Activated CD4-positive, alpha-beta T cell treated with anti-CD3 and anti-CD28 coated beads, Interleukin-2, amount 50 U/mL, for 48 hours (primary cell): ENCODE measurements at regions not wholly inside any gene's neighbourhood (a gene's known extent, or its start where the extent isn't known, plus 50 kb on each side); places are given as distances from the start of the nearest gene placed in this dataset.
"Not testable (repeated sequence)": the region's sequence is repeated elsewhere in the genome, so short reads cannot be mapped to it uniquely, and the experiment has no call there.

ENCODE experiments used
- DNase-seq, 2 experiments: peaks; one replicate each; pipeline ENCODE4 v3.0.0-alpha.2; 2020

DNA sequence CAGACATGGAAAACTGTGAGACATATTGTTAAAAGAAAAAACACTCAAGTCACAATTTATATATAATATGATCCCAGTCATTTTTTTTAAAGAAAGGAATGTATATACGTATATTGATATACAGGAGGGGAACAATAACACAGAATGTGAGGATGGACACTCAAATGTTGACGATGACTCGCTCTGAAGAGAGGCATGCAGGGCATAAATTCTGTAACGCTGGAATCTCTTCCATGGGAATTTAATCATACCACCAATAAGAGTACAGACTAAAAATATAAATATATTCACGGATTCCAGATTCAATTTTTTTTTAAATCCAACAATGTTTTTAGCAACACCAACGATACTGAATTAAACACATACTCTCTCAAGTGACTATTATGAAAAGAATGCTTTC lies 106.9 kb upstream of the CCDC28A start:
- no peak for DNase-seq

DNA sequence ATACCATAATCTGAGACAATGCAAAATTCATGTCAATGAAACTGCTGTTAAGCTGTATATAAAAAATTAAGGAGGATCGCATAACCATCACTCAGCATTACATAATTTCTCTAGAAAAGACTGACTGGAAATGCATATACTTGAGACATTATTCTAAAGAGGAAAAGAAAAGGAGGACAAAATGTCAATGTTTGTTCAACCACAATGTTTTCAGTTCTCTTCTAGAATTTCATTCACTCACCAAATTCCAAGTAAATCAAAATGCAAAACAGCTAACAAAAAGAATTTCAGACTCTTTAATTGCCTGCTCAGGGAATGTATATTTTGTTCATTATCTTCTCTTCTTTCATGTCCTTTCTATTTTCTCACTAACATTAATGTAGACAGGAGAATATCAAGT lies 106.2 kb upstream of the CCDC28A start:
- no peak for DNase-seq

DNA sequence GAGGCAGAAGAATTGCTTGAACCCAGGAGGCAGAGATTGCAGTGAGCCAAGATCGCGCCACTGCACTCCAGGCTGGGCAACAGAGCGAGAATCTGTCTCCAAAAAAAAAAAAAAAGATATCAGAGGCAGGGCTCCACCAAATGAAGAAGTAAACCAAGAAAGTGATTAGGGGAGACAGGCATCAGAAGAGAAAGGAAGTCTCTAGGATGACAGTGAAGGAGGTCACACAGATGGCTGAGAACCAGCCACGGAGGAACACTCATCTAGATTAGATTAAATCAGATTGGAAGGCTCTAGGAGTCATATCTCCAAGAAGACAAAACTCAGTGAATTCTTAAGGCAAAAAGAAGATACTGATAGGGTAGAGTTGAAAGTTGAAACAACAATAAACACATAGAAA lies 102.2 kb upstream of the CCDC28A start:
- no peak for DNase-seq

DNA sequence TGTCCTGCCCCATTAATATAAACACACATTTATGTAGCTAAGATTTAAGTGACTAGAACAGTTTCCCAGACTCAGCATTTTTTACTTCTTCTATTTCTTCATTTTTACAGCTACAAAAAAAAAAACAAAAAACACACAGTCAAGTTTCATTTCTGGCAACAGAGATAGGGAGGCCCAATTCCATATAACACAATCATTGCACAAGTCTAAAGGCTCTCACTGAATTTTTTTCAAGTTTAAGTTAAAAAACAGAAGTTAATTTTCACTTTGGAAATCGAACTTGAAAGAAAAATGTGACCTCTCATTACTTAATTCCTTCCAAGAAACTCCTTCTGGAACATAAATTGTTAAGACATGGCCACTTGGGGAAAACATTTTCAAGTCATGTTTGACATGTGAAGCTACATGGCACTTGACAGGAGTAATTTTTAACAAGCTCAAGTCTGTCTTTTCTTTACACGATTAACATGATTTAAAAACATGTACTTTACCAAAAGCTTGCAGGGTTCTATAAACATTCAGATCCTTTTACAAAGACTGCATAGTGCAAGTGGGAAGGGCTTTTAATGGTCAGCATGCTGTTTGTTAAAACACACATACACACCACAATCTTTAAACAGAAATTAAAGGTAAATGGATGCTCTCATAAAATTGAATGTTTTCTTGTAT lies 100.1 kb upstream of the CCDC28A start:
- DNase-seq, result no peak

DNA sequence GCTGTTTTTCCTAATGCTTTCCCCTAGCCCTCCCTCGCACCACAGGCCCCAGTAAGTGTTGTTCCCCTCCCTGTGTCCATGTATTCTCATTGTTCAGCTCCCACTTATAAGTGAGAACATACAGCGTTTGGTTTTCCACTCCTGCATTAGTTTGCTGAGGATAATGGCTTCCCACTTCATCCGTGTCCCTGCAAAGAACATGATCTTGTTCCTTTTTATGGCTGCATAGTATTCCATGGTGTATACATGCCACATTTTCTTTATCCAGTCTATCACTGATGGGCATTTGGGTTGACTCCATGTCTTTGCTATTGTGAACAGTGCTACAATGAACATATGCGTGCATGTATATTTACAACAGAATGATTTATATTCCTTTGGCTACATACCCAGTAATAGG lies 99.1 kb upstream of the CCDC28A start:
- DNase-seq, result not testable (repeated sequence)

- DNase-seq, result no peak
Measured at GRCh38 chr6:138677538-138677937, 96.0 kb upstream of the CCDC28A start.

DNA sequence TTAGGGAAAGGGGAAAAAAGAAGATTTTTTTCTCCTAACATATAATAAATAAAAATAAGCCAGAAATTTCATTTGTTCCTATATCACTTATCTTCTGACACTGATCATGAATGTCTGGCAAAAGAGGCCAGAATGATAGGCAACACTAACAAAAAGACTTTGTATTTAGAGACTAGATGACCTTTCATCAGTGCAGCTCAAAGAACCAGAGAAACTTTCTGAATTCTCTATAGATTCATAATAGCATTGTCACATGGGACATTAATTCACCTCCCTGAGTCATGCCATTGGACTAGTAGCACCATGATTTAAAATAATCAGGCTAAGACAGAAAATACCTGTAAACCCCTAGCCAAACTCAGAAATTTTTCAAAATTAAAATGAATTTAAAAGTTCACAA lies 95.4 kb upstream of the CCDC28A start:
- DNase-seq, result no peak

GRCh38 chr6:138680085-138680484 lies 93.5 kb upstream of the CCDC28A start:
- DNase-seq, result no peak

GRCh38 chr6:138681627-138682026 lies 91.9 kb upstream of the CCDC28A start:
- no peak for DNase-seq

- DNase-seq, result no peak
Measured at GRCh38 chr6:138682704-138683527, 90.7 kb upstream of the CCDC28A start.

DNA sequence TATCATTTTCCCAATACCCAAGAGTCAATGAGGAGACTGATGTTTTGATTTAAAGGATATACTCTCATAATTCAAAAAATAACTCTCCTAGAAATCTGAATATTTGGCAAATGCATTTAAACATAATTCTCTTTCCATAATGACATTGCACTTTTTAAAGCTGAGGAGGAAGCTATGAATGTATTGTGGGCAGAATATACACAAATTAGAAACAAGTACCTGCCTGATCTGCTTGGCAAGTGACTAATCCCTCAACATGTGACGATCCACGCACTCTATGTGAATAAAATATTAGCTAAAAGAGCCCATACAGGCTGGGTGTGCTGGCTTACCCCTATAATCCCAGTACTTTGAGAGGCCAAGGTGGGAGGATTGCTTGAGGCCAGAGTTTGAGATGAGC lies 88.3 kb upstream of the CCDC28A start:
- DNase-seq, result no peak

DNA sequence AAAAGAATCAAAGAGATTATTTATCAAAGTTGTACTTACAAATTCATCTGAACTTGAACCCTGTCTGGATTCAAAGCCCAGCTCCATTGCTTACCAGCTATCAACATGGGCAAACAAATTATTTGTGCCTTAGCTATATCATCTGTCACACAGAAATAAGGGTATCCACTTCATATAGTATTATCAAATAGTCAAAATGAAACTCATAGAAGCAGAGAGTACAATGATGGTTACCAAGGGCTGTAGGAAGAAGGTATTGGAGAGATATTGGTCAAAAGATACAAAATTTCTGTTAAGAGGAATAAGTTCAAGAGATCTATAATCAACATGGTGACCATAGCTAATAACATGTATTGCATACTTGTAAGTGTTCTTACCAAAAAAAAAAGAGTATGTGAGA lies 87.8 kb upstream of the CCDC28A start:
- DNase-seq, result no peak

DNA sequence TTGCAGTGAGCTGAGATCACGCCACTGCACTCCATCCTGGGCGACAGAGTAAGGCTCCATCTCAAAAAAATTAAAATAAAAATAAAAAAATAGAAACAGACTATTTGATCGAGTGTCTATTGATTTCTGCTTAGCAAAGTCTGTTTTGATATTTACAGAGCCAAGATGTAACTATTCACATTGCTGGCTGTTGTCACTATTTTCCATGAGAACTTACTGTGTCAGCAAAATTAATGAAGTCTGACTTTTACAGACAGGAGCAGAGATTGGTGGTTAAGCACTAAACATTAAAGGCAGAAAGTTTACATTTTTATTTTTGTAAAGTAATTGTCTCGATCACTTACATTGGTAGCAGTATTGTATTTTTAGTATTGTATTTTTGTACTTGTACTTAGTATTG lies 85.0 kb upstream of the CCDC28A start:
- DNase-seq, result no peak

GRCh38 chr6:138689849-138690248 lies 83.7 kb upstream of the CCDC28A start:
- DNase-seq, result no peak

DNA sequence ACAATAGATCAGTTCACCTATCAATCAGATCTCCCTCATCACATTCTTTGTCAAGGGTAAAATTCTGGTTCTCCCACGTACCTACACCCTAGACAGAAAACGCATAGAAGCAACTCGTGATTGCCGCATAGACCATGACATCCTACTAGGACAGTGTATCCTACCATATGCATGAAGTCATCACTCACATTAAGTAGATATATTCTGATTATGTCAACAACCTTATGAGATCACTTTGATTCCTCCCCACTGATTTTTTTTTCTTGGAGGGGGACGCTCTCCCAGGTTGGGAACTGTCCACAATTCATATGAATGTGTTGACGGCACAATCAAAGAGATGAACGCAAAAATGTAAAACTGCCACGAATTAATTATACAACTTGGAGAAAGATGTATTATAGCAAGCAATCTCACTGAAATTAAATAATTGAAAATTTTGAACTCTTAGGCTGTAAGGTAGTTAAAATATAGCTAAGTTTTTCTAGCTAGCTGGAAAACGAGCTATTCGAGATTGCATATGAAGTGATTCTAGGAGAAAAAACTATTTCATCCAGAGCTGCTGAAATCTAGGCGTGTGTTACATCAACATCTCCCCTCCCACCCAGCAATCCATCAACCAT lies 82.5 kb upstream of the CCDC28A start:
- no peak for DNase-seq

DNA sequence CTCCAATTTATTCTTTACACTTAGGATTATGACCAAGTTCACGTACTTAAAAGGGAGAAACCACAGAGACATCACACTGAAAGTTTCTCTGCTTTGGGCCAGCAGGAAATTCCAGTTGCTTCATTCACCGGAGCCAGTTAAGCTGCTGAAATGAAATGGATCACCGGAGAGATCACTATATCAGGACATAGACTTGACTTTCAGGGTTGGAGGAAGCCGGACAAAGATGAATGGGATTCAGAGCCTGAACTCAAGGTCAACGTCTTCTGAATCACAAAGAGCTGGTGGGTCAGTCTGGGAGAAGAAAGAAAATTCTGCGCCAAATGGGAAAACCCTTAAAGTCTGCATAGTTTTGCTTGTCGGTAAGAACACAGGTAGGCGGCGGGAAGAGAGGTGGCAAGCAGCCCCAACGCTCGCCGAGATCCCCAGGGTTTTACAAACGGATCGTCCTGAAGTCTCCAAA lies 81.9 kb upstream of the CCDC28A start:
- DNase-seq, result no peak

DNA sequence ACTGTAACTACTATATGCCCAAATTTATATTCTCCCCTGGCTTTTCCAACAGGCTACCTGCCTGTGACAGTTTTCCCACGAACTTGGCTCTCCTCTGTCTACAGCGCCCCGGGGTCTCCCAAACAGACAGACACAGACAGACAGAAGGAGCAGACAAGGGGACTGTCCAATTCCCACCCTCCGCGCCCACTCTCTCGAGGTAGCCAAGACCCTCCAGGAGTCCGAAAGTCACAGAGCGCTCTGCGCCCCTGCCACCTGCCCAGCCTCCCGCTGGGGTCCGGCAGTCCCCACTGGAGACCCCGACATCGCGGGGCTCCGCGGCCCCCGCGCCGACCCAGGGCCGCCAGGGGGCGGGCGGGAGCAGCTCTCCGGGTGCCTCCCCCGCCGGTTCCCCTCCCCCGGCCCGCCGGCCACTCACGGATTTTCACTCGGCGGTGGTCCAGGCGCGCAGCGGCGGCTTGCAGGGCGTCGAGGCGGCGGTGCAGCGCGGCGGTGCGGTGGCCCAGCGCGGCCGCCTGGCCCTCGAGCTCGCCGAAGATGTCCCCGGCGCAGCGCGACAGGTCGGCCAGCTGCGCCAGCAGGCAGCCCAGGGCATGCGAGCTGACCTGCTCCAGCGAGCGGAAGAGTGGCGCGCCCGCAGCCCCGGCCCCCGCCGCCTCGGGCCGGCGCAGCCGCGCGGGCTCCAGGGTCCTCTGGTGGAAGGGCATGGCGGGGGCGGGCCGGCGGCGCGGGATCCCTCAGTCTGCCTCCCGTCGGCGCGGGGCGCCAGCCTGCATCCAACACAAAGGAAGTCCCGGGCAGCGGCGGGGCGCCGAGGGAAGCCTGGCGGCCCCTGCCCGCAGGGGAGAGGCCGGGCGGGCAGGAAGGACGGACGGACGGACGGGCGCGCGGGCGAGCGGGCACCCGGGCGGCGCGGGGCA lies 81.3 kb upstream of the CCDC28A start:
- peak; percentile 60 to 64 for DNase-seq

DNA sequence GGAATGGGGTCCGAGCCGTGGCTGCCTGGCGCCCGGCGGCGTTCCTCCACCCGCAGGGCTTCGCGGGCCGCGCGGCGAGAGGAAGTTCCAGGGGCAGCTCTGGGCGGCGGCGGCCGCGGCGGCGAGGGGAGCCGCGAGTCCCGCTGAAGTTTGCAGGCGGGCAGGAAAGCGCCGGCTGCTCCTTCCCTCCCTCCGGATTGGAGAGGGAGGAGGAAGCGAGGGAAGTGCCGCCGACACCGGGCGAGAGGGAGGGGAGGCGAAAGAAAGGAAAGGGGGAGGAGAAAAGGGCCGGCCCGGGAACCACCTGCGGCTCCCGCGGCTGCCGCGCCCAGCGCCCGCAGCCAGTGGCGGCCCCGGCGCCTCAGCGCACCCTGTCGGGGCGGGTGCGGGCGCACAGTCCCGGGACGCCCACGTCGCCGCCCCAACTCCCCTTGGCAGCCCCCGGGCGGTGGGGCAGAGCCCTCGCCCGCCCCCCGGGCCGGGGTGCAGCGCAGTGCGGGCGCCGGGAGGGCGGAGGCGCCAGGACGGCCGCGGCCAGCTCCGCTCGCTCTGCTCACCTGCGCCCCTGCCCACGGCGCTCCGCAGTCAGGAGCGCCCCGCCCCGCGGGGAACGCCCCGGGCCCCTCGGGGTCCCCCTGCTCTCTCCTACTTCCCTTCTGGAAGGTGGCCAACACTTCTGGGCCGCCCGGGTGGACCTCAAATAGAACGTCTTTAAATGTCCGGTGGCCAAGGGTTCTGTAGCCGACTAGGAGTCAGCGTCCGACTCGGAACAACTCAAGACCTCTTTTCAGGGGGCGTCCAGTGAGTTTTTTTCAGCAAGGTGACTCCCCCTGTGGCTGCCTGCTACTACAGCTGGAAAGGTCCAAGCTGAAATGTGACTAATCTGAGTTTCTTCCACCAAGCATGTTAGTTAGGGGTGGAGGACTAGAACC lies 80.3 kb upstream of the CCDC28A start:
- peak; percentile 33 to 42 for DNase-seq

GRCh38 chr6:138695193-138695592 lies 78.4 kb upstream of the CCDC28A start:
- no peak for DNase-seq

DNA sequence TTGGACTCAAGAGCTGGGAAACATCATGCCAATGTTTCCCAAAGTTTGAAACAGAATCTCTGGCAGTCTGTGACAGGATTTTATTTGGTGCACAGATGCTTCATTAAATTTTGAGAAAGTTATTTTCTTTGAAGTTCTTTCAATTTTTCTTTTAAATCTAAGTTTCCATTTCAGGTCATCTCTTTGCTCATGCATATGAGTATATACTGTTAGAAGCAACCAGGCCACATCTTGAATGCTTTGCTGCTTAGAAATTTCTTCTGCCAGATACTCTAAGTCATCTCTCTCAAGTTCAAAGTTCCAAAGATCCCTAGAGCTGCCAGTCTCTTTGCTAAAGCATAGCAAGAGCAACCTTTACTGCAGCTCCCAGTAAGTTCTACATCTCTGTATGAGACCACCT lies 59.1 kb upstream of the CCDC28A start:
- DNase-seq, result no peak

GRCh38 chr6:138716013-138716412 lies 57.6 kb upstream of the CCDC28A start:
- no peak for DNase-seq
